ENCODE measurements at regions not wholly inside any gene's neighbourhood (a gene's known extent, or its start where the extent isn't known, plus 50 kb on each side); places are given as distances from the start of the nearest gene placed in this dataset.

DNA sequence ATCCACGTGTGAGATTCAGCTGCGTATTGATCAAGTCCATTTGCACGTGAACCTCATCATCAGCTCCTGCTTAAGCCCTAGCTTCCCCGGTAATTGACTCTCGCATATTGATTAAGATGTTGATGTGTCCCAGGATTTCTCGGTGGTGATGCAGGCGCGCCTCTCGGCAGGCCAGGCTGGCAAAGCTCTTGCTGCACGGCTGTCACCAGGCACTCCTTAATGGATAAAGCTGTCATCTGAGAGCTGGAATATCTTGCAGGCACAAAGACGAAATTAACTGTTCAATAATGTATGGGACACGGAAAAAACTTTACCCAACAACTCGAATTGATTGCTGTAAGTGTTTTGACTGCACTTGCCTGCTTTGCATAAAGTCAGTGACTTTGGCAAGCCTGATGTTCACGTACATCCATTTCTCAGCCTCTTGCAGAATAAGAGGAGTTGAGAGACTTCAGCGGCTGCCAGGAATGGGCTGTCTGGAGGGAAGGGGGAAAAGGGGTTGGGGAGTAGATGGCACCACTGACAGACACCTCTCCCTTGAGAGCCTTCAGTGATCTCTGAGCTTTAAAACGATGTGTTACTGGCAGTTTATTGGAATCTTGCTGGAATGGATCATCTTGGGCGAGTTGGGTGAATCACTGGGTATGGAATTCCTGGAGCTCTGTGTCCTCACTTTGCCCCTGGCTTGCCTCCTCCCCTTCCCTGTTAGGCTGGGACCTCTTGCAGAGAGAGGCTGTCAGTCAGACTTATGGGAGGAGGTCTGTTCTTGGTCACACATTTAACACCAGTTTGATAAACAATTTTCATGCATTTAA, 650.3 kb downstream of the CCDC171 start:
- intact Hi-C loops (cut with micrococcal nuclease; ENCODE audit: unreplicated experiment) (no loop called here), in situ Hi-C loops (cut with HindIII; ENCODE audit: low pct_unique_long_range_greater_than_20kb, low sequenced_read_pairs) (no loop called here)
- H3K4me3 ChIP-seq (ENCODE audit: low read depth in 2 of 2, low read length in 2 of 2) = no peak overlapping the region
- no TSS peak for BruUV-seq (replicated peaks)
- H3K27me3 ChIP-seq (ENCODE audit: control insufficient read depth, insufficient read depth, low read length) = no peaks in the 10 kb centered on the region
- DNase-seq (ENCODE audit: low read depth, low spot score) (no peak), ATAC-seq (no peak)
- POLR2A ChIA-PET = no interaction called here
- H3K4me1 ChIP-seq (ENCODE audit: control insufficient read depth, insufficient read depth, low read length) = no peaks in the 10 kb centered on the region
- H3K9me3 ChIP-seq (ENCODE audit: control insufficient read depth, insufficient read depth, low read depth, low read length) = no peaks in the 10 kb centered on the region
- CTCF ChIA-PET = no interaction called here
- TF ChIP-seq, protein P1, sequence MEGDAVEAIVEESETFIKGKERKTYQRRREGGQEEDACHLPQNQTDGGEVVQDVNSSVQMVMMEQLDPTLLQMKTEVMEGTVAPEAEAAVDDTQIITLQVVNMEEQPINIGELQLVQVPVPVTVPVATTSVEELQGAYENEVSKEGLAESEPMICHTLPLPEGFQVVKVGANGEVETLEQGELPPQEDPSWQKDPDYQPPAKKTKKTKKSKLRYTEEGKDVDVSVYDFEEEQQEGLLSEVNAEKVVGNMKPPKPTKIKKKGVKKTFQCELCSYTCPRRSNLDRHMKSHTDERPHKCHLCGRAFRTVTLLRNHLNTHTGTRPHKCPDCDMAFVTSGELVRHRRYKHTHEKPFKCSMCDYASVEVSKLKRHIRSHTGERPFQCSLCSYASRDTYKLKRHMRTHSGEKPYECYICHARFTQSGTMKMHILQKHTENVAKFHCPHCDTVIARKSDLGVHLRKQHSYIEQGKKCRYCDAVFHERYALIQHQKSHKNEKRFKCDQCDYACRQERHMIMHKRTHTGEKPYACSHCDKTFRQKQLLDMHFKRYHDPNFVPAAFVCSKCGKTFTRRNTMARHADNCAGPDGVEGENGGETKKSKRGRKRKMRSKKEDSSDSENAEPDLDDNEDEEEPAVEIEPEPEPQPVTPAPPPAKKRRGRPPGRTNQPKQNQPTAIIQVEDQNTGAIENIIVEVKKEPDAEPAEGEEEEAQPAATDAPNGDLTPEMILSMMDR (IDR thresholded peaks at IDR 0.05) = no peak
- TF ChIP-seq POLR2AphosphoS5 (IDR thresholded peaks at IDR 0.05; ENCODE audit: low read depth, low read length) = no peak
- H3K36me3 ChIP-seq (ENCODE audit: control insufficient read depth, insufficient read depth, low read length) = no peaks in the 10 kb centered on the region
- no peak overlapping the region for H3K27ac ChIP-seq (ENCODE audit: low read length)

DNA sequence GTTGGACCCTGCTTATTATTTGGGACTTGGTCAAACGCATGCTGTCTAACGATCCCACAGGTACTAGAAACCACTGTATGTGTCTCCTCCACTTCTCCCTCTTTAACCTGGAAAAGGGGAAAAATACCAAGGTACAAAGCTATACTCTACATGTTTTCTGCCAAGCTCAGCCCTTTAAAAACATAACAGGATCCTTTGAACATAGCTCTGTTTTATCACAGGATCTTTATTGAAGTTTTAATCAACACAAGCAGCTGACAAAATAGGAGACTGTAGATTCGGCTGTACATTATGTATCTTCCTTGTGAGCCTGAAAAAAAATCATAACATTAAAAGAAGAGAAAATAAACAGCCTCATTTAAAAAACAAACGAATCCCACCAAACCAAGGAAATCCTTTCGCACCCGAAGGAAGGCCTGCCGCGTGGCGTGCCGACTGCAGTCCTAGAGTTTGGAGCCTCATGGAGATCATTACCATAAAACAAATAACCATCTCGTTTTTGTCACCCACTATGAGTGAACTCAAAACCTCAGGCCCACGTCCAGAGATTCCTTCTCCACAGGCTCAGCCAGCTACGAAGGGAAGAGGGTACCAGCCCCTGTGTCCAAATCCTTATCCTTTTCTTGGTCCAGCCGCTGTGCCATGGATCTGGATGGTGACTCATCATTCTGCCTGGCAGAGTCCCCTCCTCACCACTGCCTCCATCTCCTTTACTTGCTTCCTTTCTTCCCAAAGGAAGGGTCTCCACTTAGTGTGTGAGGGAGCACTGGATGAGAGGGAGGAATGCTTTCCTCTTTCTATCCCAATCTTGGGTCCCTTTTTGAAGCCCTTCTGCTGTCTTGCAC, 651.1 kb downstream of the CCDC171 start:
- no peaks in the 10 kb centered on the region for H3K9me3 ChIP-seq (ENCODE audit: control insufficient read depth, insufficient read depth, low read depth, low read length)
- no TSS peak for BruUV-seq (replicated peaks)
- ChIA-PET POLR2A (no interaction called here), CTCF (no interaction called here)
- TF ChIP-seq SIN3A (IDR thresholded peaks at IDR 0.05; ENCODE audit: borderline replicate concordance, insufficient read depth, low read depth, low read length) = no peak
- TF ChIP-seq, protein P1 (IDR thresholded peaks at IDR 0.05) = no peak
- TF ChIP-seq, protein P2, sequence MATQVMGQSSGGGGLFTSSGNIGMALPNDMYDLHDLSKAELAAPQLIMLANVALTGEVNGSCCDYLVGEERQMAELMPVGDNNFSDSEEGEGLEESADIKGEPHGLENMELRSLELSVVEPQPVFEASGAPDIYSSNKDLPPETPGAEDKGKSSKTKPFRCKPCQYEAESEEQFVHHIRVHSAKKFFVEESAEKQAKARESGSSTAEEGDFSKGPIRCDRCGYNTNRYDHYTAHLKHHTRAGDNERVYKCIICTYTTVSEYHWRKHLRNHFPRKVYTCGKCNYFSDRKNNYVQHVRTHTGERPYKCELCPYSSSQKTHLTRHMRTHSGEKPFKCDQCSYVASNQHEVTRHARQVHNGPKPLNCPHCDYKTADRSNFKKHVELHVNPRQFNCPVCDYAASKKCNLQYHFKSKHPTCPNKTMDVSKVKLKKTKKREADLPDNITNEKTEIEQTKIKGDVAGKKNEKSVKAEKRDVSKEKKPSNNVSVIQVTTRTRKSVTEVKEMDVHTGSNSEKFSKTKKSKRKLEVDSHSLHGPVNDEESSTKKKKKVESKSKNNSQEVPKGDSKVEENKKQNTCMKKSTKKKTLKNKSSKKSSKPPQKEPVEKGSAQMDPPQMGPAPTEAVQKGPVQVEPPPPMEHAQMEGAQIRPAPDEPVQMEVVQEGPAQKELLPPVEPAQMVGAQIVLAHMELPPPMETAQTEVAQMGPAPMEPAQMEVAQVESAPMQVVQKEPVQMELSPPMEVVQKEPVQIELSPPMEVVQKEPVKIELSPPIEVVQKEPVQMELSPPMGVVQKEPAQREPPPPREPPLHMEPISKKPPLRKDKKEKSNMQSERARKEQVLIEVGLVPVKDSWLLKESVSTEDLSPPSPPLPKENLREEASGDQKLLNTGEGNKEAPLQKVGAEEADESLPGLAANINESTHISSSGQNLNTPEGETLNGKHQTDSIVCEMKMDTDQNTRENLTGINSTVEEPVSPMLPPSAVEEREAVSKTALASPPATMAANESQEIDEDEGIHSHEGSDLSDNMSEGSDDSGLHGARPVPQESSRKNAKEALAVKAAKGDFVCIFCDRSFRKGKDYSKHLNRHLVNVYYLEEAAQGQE (IDR thresholded peaks at IDR 0.05; ENCODE audit: insufficient read depth in 1 of 2, low read depth in 2 of 2, low read length in 1 of 2) = no peak
- TF ChIP-seq TCF7L2 (IDR thresholded peaks at IDR 0.05; ENCODE audit: low read depth, low read length) = no peak
- no peak for TF ChIP-seq POLR2AphosphoS5 (IDR thresholded peaks at IDR 0.05; ENCODE audit: low read depth, low read length)
- no peak overlapping the region for H3K27ac ChIP-seq (ENCODE audit: low read length)
- H3K4me1 ChIP-seq (ENCODE audit: control insufficient read depth, insufficient read depth, low read length) = no peaks in the 10 kb centered on the region
- intact Hi-C loops (cut with micrococcal nuclease; ENCODE audit: unreplicated experiment) (no loop called here), in situ Hi-C loops (cut with HindIII; ENCODE audit: low pct_unique_long_range_greater_than_20kb, low sequenced_read_pairs) (no loop called here)
- no peaks in the 10 kb centered on the region for H3K36me3 ChIP-seq (ENCODE audit: control insufficient read depth, insufficient read depth, low read length)
- DNase-seq (ENCODE audit: low read depth, low spot score) (no peak), ATAC-seq (no peak)
- H3K27me3 ChIP-seq (ENCODE audit: control insufficient read depth, insufficient read depth, low read length) = no peaks in the 10 kb centered on the region
- no peak overlapping the region for H3K4me3 ChIP-seq (ENCODE audit: low read depth in 2 of 2, low read length in 2 of 2)
